K562 (cell line): ENCODE measurements at regions not wholly inside any gene's neighbourhood (a gene's known extent, or its start where the extent isn't known, plus 50 kb on each side); places are given as distances from the start of the nearest gene placed in this dataset.

ENCODE experiments used
- CBX8 ChIP-seq: fragments of 200-600 bp; sonication (generic); IDR thresholded peaks from 2 replicates; pipeline ENCODE4 v1.6.1; 2012; ENCODE audit warnings: borderline replicate concordance, mixed run types, low read depth, mild to moderate bottlenecking, moderate library complexity, mixed read lengths, low read length, control low read depth, inconsistent platforms; ENCODE audit not compliant: poor library complexity, severe bottlenecking; ENCODE audit errors: extremely low read depth
- COPS2 ChIP-seq: fragments of 450-650 bp; conservative IDR thresholded peaks from 2 replicates; pipeline ENCODE4 v1.6.1; 2016; ENCODE audit warnings: mild to moderate bottlenecking, moderate library complexity
- E2F8 ChIP-seq: fragments of 450-650 bp; IDR thresholded peaks from 2 replicates; pipeline ENCODE4 v1.7.1; 2018; ENCODE audit warnings: mild to moderate bottlenecking, low read depth; ENCODE audit not compliant: partially characterized antibody
- E4F1 ChIP-seq: fragments of 250-450 bp; sonication (Bioruptor Pico); IDR thresholded peaks from 2 replicates; pipeline ENCODE4 v1.5.0; 2021; ENCODE audit warnings: mild to moderate bottlenecking, borderline replicate concordance
- MBD2 ChIP-seq: sonication (generic); IDR thresholded peaks from 2 replicates; pipeline ENCODE4 v1.6.1; 2016; ENCODE audit warnings: low read depth, borderline replicate concordance
- MXI1 ChIP-seq: IDR thresholded peaks from 2 replicates; pipeline ENCODE4 v1.6.1; 2011; ENCODE audit warnings: low read depth, mild to moderate bottlenecking, improper control_type of control experiment, low read length
- PHF8 ChIP-seq: fragments of 200-600 bp; sonication (generic); IDR thresholded peaks from 2 replicates; pipeline ENCODE4 v1.6.1; 2012; ENCODE audit warnings: mixed run types, mild to moderate bottlenecking, inconsistent platforms, low read length, moderate library complexity, borderline replicate concordance
- PTTG1 ChIP-seq: fragments of 450-650 bp; IDR thresholded peaks from 2 replicates; pipeline ENCODE4 v1.6.1; 2016; ENCODE audit warnings: low read depth, mild to moderate bottlenecking, missing genetic modification characterization, missing compliant biosample characterization
- SMARCB1 ChIP-seq: IDR thresholded peaks from 2 replicates; pipeline ENCODE4 v1.6.1; 2011; ENCODE audit warnings: improper control_type of control experiment, low read depth; ENCODE audit not compliant: insufficient read length
- TAF1 ChIP-seq: IDR thresholded peaks from 2 replicates; pipeline ENCODE4 v1.6.1; 2011; ENCODE audit warnings: mild to moderate bottlenecking, low read length, moderate library complexity; ENCODE audit not compliant: insufficient read depth, control insufficient read depth, severe bottlenecking; ENCODE audit errors: extremely low read depth
- USF1 ChIP-seq: sonication (generic); formaldehyde crosslinking; IDR thresholded peaks from 2 replicates; pipeline ENCODE4 v1.9.0; 2022; ENCODE audit warnings: mild to moderate bottlenecking, missing genetic modification reagents
- ZNF639 ChIP-seq, 2 experiments: fragments of 200-800 bp in 1 of 2; sonication (Bioruptor generic) in 1 of 2; sonication (generic) in 1 of 2; formaldehyde crosslinking in 1 of 2; IDR thresholded peaks in 1 of 2; conservative IDR thresholded peaks in 1 of 2; 2 replicates each; pipeline versions ENCODE4 v1.5.0 to v1.6.1; 2016 to 2020; ENCODE audit warnings: missing compliant biosample characterization in 1 of 2, missing genetic modification characterization in 1 of 2, missing genetic modification reagents in 1 of 2

GRCh38 chr7:49094866-49095265 lies 170.5 kb downstream of the CDC14C start:
- no peak for TF ChIP-seq PHF8
- TF ChIP-seq MBD2: no peak
- no peak for TF ChIP-seq TAF1
- no peak for TF ChIP-seq E2F8
- no peak for TF ChIP-seq MXI1
- TF ChIP-seq PTTG1 (tag): no peak
- no peak for TF ChIP-seq SMARCB1
- no peak for TF ChIP-seq CBX8
- no peak for TF ChIP-seq COPS2
- TF ChIP-seq E4F1 (CRISPR knock-in tag): no peak
- no peak for TF ChIP-seq USF1 (CRISPR knock-in tag)
- TF ChIP-seq ZNF639 (CRISPR knock-in tag; conservative IDR thresholded peaks at IDR 0.05 in 1 of 2, IDR thresholded peaks at IDR 0.05 in 1 of 2): no peak
